ENCODE measurements at regions not wholly inside any gene's neighbourhood (a gene's known extent, or its start where the extent isn't known, plus 50 kb on each side); places are given as distances from the start of the nearest gene placed in this dataset.

DNA sequence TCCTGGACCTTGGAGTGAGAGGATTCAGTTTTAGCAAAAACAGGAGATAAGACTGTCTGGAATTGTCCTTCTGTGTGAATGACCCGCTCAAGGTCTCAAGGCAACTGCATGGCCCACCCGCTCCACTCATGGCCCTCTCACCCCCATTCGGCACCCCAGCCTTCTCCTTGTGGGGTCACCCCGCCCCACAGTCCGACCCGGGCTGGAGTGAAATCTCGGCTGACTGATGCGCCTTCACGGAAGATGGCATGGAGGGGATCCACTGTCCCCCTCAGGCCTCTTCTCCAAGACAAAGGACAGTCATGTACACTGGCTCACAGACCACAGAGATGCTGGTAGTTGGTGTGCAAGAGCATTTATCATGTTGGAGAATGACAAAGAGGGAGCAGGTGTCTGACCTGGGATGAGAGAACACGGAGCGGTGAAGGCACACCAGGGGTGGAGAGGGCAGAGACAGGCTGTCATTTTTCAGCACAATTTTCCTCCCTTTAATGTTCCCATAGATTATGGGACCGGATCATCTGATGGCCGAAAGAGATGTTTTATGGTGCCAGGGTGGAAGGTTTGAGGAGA lies 391.9 kb upstream of the TNRC6C start:
- TF ChIP-seq, protein P1, sequence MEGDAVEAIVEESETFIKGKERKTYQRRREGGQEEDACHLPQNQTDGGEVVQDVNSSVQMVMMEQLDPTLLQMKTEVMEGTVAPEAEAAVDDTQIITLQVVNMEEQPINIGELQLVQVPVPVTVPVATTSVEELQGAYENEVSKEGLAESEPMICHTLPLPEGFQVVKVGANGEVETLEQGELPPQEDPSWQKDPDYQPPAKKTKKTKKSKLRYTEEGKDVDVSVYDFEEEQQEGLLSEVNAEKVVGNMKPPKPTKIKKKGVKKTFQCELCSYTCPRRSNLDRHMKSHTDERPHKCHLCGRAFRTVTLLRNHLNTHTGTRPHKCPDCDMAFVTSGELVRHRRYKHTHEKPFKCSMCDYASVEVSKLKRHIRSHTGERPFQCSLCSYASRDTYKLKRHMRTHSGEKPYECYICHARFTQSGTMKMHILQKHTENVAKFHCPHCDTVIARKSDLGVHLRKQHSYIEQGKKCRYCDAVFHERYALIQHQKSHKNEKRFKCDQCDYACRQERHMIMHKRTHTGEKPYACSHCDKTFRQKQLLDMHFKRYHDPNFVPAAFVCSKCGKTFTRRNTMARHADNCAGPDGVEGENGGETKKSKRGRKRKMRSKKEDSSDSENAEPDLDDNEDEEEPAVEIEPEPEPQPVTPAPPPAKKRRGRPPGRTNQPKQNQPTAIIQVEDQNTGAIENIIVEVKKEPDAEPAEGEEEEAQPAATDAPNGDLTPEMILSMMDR (conservative IDR thresholded peaks at IDR 0.05 in 1 of 2, IDR thresholded peaks at IDR 0.05 in 1 of 2; ENCODE audit: low read depth in 1 of 2, low read length in 2 of 2): no peak
- no peak for TF ChIP-seq EZH2 (IDR thresholded peaks at IDR 0.05; ENCODE audit: low read length, missing control alignments)
